Neural cell (in vitro differentiated cells): ENCODE measurements at regions not wholly inside any gene's neighbourhood (a gene's known extent, or its start where the extent isn't known, plus 50 kb on each side); places are given as distances from the start of the nearest gene placed in this dataset.

Experiments
- H2AFZ ChIP-seq: fragments of 200-600, 300-800 bp; sonication (generic), shearing (Covaris generic); 2 replicates; pipeline ENCODE4 v1.6.0; 2014; ENCODE audit warnings: low read depth, mild to moderate bottlenecking, antibody characterized with exemption, low read length, moderate library complexity
- H3F3A ChIP-seq: fragments of 200-600 bp; shearing (Covaris generic); 2 replicates; pipeline ENCODE4 v1.6.1; 2016; ENCODE audit warnings: mild to moderate bottlenecking, moderate library complexity, mixed read lengths, antibody characterized with exemption, low read length; ENCODE audit not compliant: insufficient read depth, poor library complexity, severe bottlenecking
- H3K27ac ChIP-seq: fragments of 200-600, 300-800 bp; sonication (generic), shearing (Covaris generic); 2 replicates; pipeline ENCODE4 v1.5.1; 2014; ENCODE audit warnings: mild to moderate bottlenecking, low read length, moderate library complexity
- H3K27me3 ChIP-seq: fragments of 300-800, 200-600 bp; sonication (generic), shearing (Covaris generic); 2 replicates; pipeline ENCODE4 v1.6.0; 2014; ENCODE audit warnings: mild to moderate bottlenecking, low read depth, low read length, moderate library complexity; ENCODE audit not compliant: insufficient read depth
- H3K36me3 ChIP-seq: fragments of 300-800, 200-600 bp; sonication (generic), shearing (Covaris generic); 2 replicates; pipeline ENCODE4 v1.5.1; 2014; ENCODE audit warnings: mild to moderate bottlenecking, antibody characterized with exemption, low read length, moderate library complexity; ENCODE audit not compliant: insufficient read depth
- H3K4me2 ChIP-seq: fragments of 300-800, 200-600 bp; sonication (generic), shearing (Covaris generic); 2 replicates; pipeline ENCODE4 v1.6.0; 2014; ENCODE audit warnings: mild to moderate bottlenecking, low read length
- H3K4me3 ChIP-seq: fragments of 300-800, 200-600 bp; sonication (generic), shearing (Covaris generic); 2 replicates; pipeline ENCODE4 v1.5.1; 2014; ENCODE audit warnings: mild to moderate bottlenecking, low read length, moderate library complexity
- H3K79me2 ChIP-seq: fragments of 200-600 bp; shearing (Covaris generic); replicated peaks from 2 replicates; pipeline ENCODE4 v1.6.0; 2014; ENCODE audit warnings: mild to moderate bottlenecking, low read length, moderate library complexity; ENCODE audit not compliant: insufficient read depth
- H3K9ac ChIP-seq: fragments of 300-800, 200-600 bp; sonication (generic), shearing (Covaris generic); 2 replicates; pipeline ENCODE4 v1.6.1; 2016; ENCODE audit warnings: mild to moderate bottlenecking, low read length, mixed read lengths
- H3K9me2 ChIP-seq: fragments of 200-600 bp; shearing (Covaris generic); 2 replicates; pipeline ENCODE4 v1.6.1; 2016; ENCODE audit warnings: mild to moderate bottlenecking, low read length, mixed read lengths; ENCODE audit not compliant: insufficient read depth
- H3K9me3 ChIP-seq: fragments of 200-600, 300-800 bp; sonication (generic), shearing (Covaris generic); 2 replicates; pipeline ENCODE4 v1.6.1; 2016; ENCODE audit warnings: mild to moderate bottlenecking, mixed run types, low read length, moderate library complexity, mixed read lengths
- H4K20me1 ChIP-seq: fragments of 200-600 bp; shearing (Covaris generic); 2 replicates; pipeline ENCODE4 v1.6.1; 2016; ENCODE audit warnings: mild to moderate bottlenecking, mixed run types; ENCODE audit not compliant: insufficient read depth
- EP300 ChIP-seq: fragments of 450-650 bp; conservative IDR thresholded peaks from 2 replicates; pipeline ENCODE4 v1.6.1; 2014; ENCODE audit warnings: antibody characterized with exemption, mild to moderate bottlenecking, moderate library complexity; ENCODE audit not compliant: poor library complexity, severe bottlenecking
- EZH2 ChIP-seq: fragments of 200-600, 300-800 bp; shearing (Covaris generic), sonication (generic); IDR thresholded peaks from 2 replicates; pipeline ENCODE4 v1.6.1; 2014; ENCODE audit warnings: antibody characterized with exemption, low read length, borderline replicate concordance, mild to moderate bottlenecking; ENCODE audit not compliant: insufficient read depth, poor library complexity, severe bottlenecking
- MXI1 ChIP-seq: fragments of 450-650 bp; conservative IDR thresholded peaks from 2 replicates; pipeline ENCODE4 v1.6.1; 2014; ENCODE audit warnings: antibody characterized with exemption, mild to moderate bottlenecking; ENCODE audit not compliant: poor library complexity, severe bottlenecking
- POLR2AphosphoS5 ChIP-seq: IDR thresholded peaks from 2 replicates; pipeline ENCODE4 v1.6.1; 2012
- RAD21 ChIP-seq: fragments of 450-650 bp; conservative IDR thresholded peaks from 2 replicates; pipeline ENCODE4 v1.6.1; 2014; ENCODE audit warnings: antibody characterized with exemption, mild to moderate bottlenecking, moderate library complexity
- SMC3 ChIP-seq: fragments of 450-650 bp; conservative IDR thresholded peaks from 2 replicates; pipeline ENCODE4 v1.6.1; 2014; ENCODE audit warnings: antibody characterized with exemption, mild to moderate bottlenecking, moderate library complexity; ENCODE audit not compliant: poor library complexity
- TAF1 ChIP-seq: IDR thresholded peaks from 2 replicates; pipeline ENCODE4 v1.6.1; 2012; ENCODE audit warnings: low read depth
- TF ChIP-seq, protein P1 (sequence below): fragments of 450-650 bp; IDR thresholded peaks from 2 replicates; pipeline ENCODE4 v1.5.1; 2014; ENCODE audit warnings: antibody characterized with exemption, mild to moderate bottlenecking, moderate library complexity; ENCODE audit not compliant: poor library complexity, severe bottlenecking
- TF ChIP-seq, protein P2 (sequence below): IDR thresholded peaks from 2 replicates; pipeline ENCODE4 v1.6.1; 2012; ENCODE audit warnings: borderline replicate concordance

GRCh38 chr9:88816141-88816540 is 175.1 kb upstream of the S1PR3 start:
- H3K4me3 ChIP-seq: no peak overlapping the region
- no peak for TF ChIP-seq EP300
- TF ChIP-seq, protein P1, sequence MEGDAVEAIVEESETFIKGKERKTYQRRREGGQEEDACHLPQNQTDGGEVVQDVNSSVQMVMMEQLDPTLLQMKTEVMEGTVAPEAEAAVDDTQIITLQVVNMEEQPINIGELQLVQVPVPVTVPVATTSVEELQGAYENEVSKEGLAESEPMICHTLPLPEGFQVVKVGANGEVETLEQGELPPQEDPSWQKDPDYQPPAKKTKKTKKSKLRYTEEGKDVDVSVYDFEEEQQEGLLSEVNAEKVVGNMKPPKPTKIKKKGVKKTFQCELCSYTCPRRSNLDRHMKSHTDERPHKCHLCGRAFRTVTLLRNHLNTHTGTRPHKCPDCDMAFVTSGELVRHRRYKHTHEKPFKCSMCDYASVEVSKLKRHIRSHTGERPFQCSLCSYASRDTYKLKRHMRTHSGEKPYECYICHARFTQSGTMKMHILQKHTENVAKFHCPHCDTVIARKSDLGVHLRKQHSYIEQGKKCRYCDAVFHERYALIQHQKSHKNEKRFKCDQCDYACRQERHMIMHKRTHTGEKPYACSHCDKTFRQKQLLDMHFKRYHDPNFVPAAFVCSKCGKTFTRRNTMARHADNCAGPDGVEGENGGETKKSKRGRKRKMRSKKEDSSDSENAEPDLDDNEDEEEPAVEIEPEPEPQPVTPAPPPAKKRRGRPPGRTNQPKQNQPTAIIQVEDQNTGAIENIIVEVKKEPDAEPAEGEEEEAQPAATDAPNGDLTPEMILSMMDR: no peak
- TF ChIP-seq POLR2AphosphoS5: no peak
- H3K27ac ChIP-seq: no peak overlapping the region
- no peak overlapping the region for H3K4me2 ChIP-seq
- H3K36me3 ChIP-seq: no peaks in the 10 kb centered on the region
- no peaks in the 10 kb centered on the region for H3K79me2 ChIP-seq
- no peaks in the 10 kb centered on the region for H3K27me3 ChIP-seq
- no peaks in the 10 kb centered on the region for H3K9me3 ChIP-seq
- H4K20me1 ChIP-seq: no peaks in the 10 kb centered on the region
- H3K9me2 ChIP-seq: no peaks in the 10 kb centered on the region
- H2AFZ ChIP-seq: no peak overlapping the region
- H3F3A ChIP-seq: no peaks in the 10 kb centered on the region
- H3K9ac ChIP-seq: no peak overlapping the region

GRCh38 chr9:88816591-88816990 is 174.7 kb upstream of the S1PR3 start:
- no peak overlapping the region for H3K4me3 ChIP-seq
- H3K79me2 ChIP-seq: no peaks in the 10 kb centered on the region
- no peak overlapping the region for H3K4me2 ChIP-seq
- no peak overlapping the region for H2AFZ ChIP-seq
- no peaks in the 10 kb centered on the region for H3K9me2 ChIP-seq
- H4K20me1 ChIP-seq: no peaks in the 10 kb centered on the region
- H3K9me3 ChIP-seq: no peaks in the 10 kb centered on the region
- no peak overlapping the region for H3K9ac ChIP-seq
- H3K27me3 ChIP-seq: no peaks in the 10 kb centered on the region
- H3K27ac ChIP-seq: no peak overlapping the region
- TF ChIP-seq POLR2AphosphoS5 (no peak), TAF1 (no peak), EP300 (no peak), MXI1 (no peak)
- H3F3A ChIP-seq: no peaks in the 10 kb centered on the region
- no peaks in the 10 kb centered on the region for H3K36me3 ChIP-seq

DNA sequence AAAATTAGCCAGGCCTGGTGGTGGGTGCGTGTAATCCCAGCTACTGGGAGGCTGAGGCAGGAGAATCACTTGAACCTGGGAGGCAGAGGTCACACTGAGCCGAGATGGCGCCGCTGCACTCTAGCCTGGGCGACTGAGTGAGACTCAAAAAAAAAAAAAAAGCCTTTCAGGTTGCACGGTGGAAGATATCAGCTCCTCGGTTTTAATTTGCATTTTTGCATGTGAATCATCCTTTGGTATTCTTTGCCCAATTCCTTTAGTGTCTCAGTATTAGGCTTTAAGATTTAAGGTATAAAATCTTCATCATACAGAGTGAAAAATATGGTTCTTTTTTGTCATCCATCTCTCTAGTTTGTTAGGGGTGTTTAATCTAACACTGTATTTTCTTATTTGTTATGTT is 173.6 kb upstream of the S1PR3 start:
- no peaks in the 10 kb centered on the region for H3K36me3 ChIP-seq
- no peak overlapping the region for H3K9ac ChIP-seq
- H3K27me3 ChIP-seq: no peaks in the 10 kb centered on the region
- H2AFZ ChIP-seq: no peak overlapping the region
- H3K9me2 ChIP-seq: no peaks in the 10 kb centered on the region
- H3K4me2 ChIP-seq: no peak overlapping the region
- no peaks in the 10 kb centered on the region for H3F3A ChIP-seq
- no peak for TF ChIP-seq EZH2
- TF ChIP-seq MXI1: no peak
- no peak for TF ChIP-seq TAF1
- no peak for TF ChIP-seq SMC3
- no peak for TF ChIP-seq RAD21
- TF ChIP-seq, protein P1: no peak
- no peak for TF ChIP-seq POLR2AphosphoS5
- no peak for TF ChIP-seq EP300
- TF ChIP-seq, protein P2, sequence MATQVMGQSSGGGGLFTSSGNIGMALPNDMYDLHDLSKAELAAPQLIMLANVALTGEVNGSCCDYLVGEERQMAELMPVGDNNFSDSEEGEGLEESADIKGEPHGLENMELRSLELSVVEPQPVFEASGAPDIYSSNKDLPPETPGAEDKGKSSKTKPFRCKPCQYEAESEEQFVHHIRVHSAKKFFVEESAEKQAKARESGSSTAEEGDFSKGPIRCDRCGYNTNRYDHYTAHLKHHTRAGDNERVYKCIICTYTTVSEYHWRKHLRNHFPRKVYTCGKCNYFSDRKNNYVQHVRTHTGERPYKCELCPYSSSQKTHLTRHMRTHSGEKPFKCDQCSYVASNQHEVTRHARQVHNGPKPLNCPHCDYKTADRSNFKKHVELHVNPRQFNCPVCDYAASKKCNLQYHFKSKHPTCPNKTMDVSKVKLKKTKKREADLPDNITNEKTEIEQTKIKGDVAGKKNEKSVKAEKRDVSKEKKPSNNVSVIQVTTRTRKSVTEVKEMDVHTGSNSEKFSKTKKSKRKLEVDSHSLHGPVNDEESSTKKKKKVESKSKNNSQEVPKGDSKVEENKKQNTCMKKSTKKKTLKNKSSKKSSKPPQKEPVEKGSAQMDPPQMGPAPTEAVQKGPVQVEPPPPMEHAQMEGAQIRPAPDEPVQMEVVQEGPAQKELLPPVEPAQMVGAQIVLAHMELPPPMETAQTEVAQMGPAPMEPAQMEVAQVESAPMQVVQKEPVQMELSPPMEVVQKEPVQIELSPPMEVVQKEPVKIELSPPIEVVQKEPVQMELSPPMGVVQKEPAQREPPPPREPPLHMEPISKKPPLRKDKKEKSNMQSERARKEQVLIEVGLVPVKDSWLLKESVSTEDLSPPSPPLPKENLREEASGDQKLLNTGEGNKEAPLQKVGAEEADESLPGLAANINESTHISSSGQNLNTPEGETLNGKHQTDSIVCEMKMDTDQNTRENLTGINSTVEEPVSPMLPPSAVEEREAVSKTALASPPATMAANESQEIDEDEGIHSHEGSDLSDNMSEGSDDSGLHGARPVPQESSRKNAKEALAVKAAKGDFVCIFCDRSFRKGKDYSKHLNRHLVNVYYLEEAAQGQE: no peak
- H4K20me1 ChIP-seq: no peaks in the 10 kb centered on the region
- H3K27ac ChIP-seq: no peak overlapping the region
- no peaks in the 10 kb centered on the region for H3K9me3 ChIP-seq
- H3K79me2 ChIP-seq: no peaks in the 10 kb centered on the region
- no peak overlapping the region for H3K4me3 ChIP-seq
